D721Med (cell line): ENCODE measurements at regions not wholly inside any gene's neighbourhood (a gene's known extent, or its start where the extent isn't known, plus 50 kb on each side); places are given as distances from the start of the nearest gene placed in this dataset.
"Not testable (repeated sequence)": the region's sequence is repeated elsewhere in the genome, so short reads cannot be mapped to it uniquely, and the experiment has no call there.

ENCODE experiments used
- DNase-seq: peaks from one replicate; pipeline ENCODE4 v3.0.0; 2011; ENCODE audit warnings: low spot score; ENCODE audit not compliant: insufficient read length
- FAIRE-seq: peaks from 2 replicates; lab custom pipeline; 2011; peaks lifted over from hg19 to GRCh38; lab: Jason Lieb, UNC
- TF ChIP-seq, protein P1 (sequence below): IDR thresholded peaks from 2 replicates; pipeline ENCODE4 v1.5.1; 2012; ENCODE audit warnings: mild to moderate bottlenecking, control low read depth; ENCODE audit not compliant: insufficient read depth; ENCODE audit errors: missing control alignments

DNA sequence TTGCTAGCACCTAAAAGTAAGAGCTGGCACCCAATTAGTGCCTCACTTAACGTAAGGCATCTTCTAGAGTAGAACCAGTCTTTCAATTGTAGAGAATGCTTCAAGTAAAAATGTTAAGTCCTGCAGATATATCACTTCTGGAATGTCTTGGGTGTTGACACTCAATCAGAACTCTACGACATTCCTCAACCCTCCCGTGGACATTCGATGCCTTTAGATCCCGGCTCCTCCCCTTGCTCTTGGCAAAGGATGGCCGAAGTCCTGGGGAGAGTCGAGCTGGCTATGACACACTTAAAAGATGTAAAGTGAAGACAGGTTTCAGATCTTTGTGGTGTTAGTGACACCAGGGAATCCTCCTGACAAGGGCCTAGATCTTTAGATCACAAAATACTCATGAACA is 87.5 kb upstream of the ERCC6L2 start:
- FAIRE-seq (no peak), DNase-seq (no peak)
- TF ChIP-seq, protein P1, sequence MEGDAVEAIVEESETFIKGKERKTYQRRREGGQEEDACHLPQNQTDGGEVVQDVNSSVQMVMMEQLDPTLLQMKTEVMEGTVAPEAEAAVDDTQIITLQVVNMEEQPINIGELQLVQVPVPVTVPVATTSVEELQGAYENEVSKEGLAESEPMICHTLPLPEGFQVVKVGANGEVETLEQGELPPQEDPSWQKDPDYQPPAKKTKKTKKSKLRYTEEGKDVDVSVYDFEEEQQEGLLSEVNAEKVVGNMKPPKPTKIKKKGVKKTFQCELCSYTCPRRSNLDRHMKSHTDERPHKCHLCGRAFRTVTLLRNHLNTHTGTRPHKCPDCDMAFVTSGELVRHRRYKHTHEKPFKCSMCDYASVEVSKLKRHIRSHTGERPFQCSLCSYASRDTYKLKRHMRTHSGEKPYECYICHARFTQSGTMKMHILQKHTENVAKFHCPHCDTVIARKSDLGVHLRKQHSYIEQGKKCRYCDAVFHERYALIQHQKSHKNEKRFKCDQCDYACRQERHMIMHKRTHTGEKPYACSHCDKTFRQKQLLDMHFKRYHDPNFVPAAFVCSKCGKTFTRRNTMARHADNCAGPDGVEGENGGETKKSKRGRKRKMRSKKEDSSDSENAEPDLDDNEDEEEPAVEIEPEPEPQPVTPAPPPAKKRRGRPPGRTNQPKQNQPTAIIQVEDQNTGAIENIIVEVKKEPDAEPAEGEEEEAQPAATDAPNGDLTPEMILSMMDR, result no peak

DNA sequence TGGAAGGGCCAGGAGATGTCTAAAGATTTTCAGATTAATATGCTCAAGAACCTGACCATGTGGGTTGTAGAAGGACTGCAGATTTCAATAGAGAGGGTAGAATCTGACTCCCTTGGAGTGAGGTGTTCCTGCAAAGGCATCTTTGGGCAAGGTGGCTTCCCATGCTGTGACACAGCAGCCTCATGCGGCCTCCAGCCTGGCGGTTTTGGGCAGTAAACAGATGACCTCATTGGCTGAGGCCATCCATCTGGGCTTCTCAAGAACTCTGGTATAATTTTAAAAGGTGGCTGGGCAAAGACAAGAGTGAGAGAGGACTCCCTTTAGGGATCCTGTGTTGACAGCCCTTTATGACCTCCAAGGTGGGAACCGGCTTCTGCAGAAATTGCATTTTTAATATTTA is 90.3 kb upstream of the ERCC6L2 start:
- TF ChIP-seq, protein P1, result no peak
- DNase-seq (no peak), FAIRE-seq (no peak)

DNA sequence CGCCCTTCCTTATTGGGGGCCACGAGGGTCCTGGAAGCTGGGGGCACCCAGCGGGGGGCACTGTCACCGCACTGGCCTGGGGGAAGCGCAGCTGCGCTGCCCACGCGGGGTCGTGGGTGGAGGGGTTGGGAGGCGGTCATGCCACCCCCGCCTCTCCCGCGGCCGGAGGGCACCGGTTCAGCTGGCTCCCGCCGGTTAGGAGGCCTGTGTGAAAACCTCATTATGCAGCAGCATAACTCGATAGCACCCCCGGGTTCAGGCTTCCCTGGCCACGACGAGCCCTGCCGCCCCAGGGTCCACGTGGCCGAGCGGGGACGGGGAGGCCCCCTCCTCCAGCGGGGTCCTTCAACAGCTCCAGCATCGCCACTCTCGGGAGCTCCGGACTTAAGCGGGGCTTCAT is 91.2 kb upstream of the ERCC6L2 start:
- TF ChIP-seq, protein P1, result no peak
- FAIRE-seq, result no peak

DNA sequence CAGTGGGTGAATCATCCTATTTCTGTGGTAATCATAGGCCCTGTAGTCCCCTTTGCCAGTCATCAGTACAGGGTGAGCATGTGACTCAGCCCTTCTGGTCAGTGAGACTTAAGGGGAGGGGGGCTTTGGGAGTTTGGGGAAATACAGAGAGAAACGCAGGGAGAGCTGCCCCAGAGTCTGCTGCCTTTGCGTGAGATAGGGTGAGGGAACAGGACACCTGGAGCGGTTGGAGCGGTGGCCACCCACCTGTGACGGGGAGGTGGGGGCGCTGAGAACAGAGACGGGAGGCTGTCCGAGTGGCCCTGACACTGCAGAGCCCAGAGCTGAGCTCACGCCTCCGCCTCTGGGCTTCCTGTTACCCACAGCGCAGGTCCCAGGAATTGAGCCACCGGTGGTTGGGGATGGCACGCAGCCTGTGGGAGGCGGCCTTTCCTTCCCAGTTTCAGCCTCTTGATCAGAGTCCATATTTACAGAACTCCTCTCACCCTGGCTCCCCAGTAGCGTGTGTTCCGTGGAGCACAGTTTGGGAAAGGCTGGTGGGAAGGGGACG is 92.0 kb upstream of the ERCC6L2 start:
- DNase-seq, result no peak
- TF ChIP-seq, protein P1, result no peak
- no peak for FAIRE-seq

More for the DNA sequence above, 91.2 kb upstream of the ERCC6L2 start:
- no peak for DNase-seq

DNA sequence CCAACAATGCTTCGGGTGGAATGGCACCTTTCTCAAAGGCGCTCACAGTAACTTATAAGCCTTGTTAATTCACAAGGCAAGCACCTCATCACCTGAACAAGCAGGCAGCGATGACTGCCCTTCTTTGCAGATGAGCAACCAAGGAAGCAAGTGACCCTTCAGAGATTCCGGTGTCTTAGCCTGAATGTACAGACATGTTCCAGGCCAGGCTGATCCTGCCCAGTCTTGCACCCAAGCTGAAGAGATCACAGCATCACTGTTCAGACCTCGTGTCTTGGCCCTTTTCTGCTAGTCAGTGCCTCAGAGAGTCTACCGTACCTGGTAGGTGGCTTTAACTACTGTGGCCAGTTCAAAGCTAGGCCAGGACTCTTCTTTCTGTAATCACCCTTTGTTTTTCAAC is 94.7 kb upstream of the ERCC6L2 start:
- no peak for FAIRE-seq
- no peak for DNase-seq
- TF ChIP-seq, protein P1, result no peak

DNA sequence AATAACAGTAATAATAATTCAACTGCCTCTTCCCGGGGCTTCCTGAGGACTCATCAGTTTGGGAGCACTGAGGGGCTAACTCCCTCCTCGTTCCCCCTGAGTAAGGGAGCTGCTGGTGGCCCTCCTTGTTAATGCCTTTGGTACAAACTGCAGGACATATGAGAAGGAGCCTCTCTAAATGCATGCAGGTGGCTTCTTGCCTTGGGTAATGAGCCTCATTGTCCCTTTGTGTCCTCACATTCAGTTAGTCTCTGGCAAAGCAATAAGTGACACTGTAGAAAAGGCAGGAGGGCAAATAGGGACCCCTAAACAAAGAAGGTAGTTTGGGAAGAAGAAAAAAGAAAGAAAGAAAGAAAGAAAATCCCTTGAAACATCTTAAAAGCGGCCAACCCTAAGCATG is 95.4 kb upstream of the ERCC6L2 start:
- no peak for DNase-seq
- no peak for FAIRE-seq
- TF ChIP-seq, protein P1, result no peak

DNA sequence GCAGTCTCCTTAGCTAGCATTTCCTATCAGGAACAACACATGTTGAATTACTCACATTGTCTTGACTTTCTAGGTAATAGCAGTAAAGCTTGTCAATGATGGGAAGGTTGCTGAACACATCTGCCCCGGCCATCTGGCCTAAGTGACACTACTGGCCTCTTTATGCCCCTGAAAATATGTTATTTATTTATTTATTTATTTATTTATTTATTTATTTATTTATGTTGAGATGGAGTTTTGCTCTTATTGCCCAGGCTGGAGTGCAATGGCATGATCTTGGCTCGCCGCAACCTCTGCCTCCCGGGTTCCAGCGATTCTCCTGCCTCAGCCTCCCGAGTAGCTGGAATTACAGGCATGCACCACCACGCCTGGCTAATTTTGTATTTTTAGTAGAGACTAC is 95.9 kb upstream of the ERCC6L2 start:
- DNase-seq, FAIRE-seq: not testable (repeated sequence)

DNA sequence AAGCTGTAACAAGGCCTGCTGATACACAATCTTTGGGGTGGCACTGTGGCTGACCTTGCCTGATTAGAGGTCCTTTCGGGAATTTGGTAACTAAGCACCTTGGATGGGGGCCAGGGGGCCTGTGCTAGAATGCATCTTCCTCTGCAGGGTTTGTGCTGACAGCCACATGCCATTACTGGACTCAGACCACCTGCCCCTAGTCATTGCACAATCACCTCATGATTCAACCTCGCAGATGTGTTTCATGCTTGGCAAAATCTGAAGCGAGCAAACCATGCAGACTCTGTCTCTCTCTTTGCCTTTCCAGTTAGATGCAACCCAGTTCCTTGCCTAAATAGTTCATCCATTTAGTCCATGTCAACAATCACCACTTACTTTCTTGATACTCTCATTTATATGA is 96.5 kb upstream of the ERCC6L2 start:
- no peak for DNase-seq
- FAIRE-seq, result no peak
- TF ChIP-seq, protein P1, result no peak
